Right lobe of liver (tissue), 6 donors: ENCODE measurements at regions not wholly inside any gene's neighbourhood (a gene's known extent, or its start where the extent isn't known, plus 50 kb on each side); places are given as distances from the start of the nearest gene placed in this dataset.

Source experiments
- ATAC-seq, 4 donors: fragments of 200-7000 bp; cut with Tn5 transposase; one replicate each; pipeline ENCODE4 v1.9.1; 2020; ENCODE audit warnings: mild to moderate bottlenecking in 4 of 4, moderate library complexity in 4 of 4
- DNase-seq, 3 donors: peaks; one replicate each; pipeline ENCODE4 v3.0.0-alpha.2; 2020
- H3K27ac ChIP-seq, 3 donors: fragments of 200-600 bp; one replicate each; pipeline ENCODE4 v1.8.0; 2022
- H3K27me3 ChIP-seq, 2 donors: fragments of 200-600 bp; one replicate each; pipeline ENCODE4 v1.8.0; 2022
- H3K36me3 ChIP-seq, 4 donors: fragments of 200-600 bp; sonication (generic) in 1 of 4; one replicate each; pipeline versions ENCODE4 v1.5.1 to v1.8.0; 2017 to 2022; ENCODE audit warnings: control low read depth in 1 of 4
- H3K4me1 ChIP-seq, 4 donors: fragments of 200-600 bp; sonication (generic) in 1 of 4; one replicate each; pipeline versions ENCODE4 v1.5.1 to v1.8.0; 2017 to 2022; ENCODE audit warnings: control low read depth in 1 of 4
- H3K4me3 ChIP-seq, 3 donors: fragments of 200-600 bp; one replicate each; pipeline ENCODE4 v1.8.0; 2022
- H3K9me3 ChIP-seq, 4 donors: fragments of 200-600 bp; sonication (generic) in 1 of 4; one replicate each; pipeline versions ENCODE4 v1.5.1 to v1.8.0; 2017 to 2022; ENCODE audit warnings: control low read depth in 1 of 4
- CTCF ChIP-seq, 4 donors: fragments of 200-600 bp in 3 of 4; fragments of 450-650 bp in 1 of 4; IDR thresholded peaks; one replicate each; pipeline versions ENCODE4 v1.5.1 to v1.8.0; 2016 to 2022; ENCODE audit warnings: antibody characterized with exemption in 4 of 4, mild to moderate bottlenecking in 2 of 4
- POLR2A ChIP-seq: fragments of 450-650 bp; IDR thresholded peaks from one replicate; pipeline ENCODE4 v1.6.1; 2017; ENCODE audit warnings: antibody characterized with exemption, mild to moderate bottlenecking
- WGBS: methylation state at CpG from one replicate; pipeline ENCODE4 v1.1.6; 2018; ENCODE audit warnings: low coverage, low lambda C conversion rate; ENCODE audit not compliant: insufficient coverage; ENCODE audit errors: missing lambda C conversion rate; 5-methylcytosine and 5-hydroxymethylcytosine counted together
- intact Hi-C, 2 donors: fragments of 100-400 bp; cut with DNase I; formaldehyde crosslinking; loops; one replicate each; pipeline versions ENCODE4 v1.11.2 to v1.14.1; 2022
- donor health status: DM: no; HTN: yes; CAD: no.
- donor health status: DM: no; HTN: no; CAD: no.
- donor health status: DM: no; HTN: no; CAD: no.
- donor health status: DM: no; HTN: yes; CAD: no.
- donor health status: DM: no; HTN: yes; CAD: no.

- Histone ChIP-seq H3K4me1 (no peaks in the 10 kb centered on the region), H3K4me3 (no peak overlapping the region), H3K9me3 (no peaks in the 10 kb centered on the region), H3K27ac (no peak overlapping the region), H3K36me3 (no peaks in the 10 kb centered on the region), H3K27me3 (no peaks in the 10 kb centered on the region)
- no peak for TF ChIP-seq POLR2A
- no peak for TF ChIP-seq CTCF (IDR thresholded peaks at IDR 0.05)
- 66% methylated on average over 2 of the region's 5 CpGs for WGBS
- ATAC-seq, result no peak
- intact Hi-C loops, result no loop called here
- no peak for DNase-seq
Measured at GRCh38 chr10:55263327-55263726, 462.3 kb upstream of the PCDH15 start.

GRCh38 chr10:55242544-55242943 is 441.5 kb upstream of the PCDH15 start:
- Histone ChIP-seq H3K9me3 (no peaks in the 10 kb centered on the region), H3K36me3 (no peaks in the 10 kb centered on the region), H3K4me3 (no peak overlapping the region), H3K27me3 (no peaks in the 10 kb centered on the region), H3K27ac (no peak overlapping the region), H3K4me1 (no peaks in the 10 kb centered on the region)
- DNase-seq (no peak), ATAC-seq (no peak)
- 39% methylated on average over 6 of the region's 6 CpGs for WGBS
- TF ChIP-seq CTCF (IDR thresholded peaks at IDR 0.05) (no peak), POLR2A (no peak)
- intact Hi-C loops, result no loop called here

GRCh38 chr10:55237462-55237861 is 436.4 kb upstream of the PCDH15 start:
- Histone ChIP-seq H3K4me3 (no peak overlapping the region), H3K27ac (no peak overlapping the region), H3K27me3 (peaks cover 0 to 8% of the 10 kb centered on the region in 2 donors), H3K4me1 (no peaks in the 10 kb centered on the region), H3K36me3 (no peaks in the 10 kb centered on the region), H3K9me3 (no peaks in the 10 kb centered on the region)
- TF ChIP-seq CTCF (IDR thresholded peaks at IDR 0.05), result no peak
- TF ChIP-seq POLR2A, result no peak
- DNase-seq (no peak), ATAC-seq (no peak)
- intact Hi-C loops, result no loop called here

GRCh38 chr10:55233505-55233904 is 432.5 kb upstream of the PCDH15 start:
- peaks cover 0 to 8% of the 10 kb centered on the region in 2 donors for H3K27me3 ChIP-seq
- no peaks in the 10 kb centered on the region for H3K4me1 ChIP-seq
- H3K4me3 ChIP-seq, result peak overlapping the region in 2 of 3 donors; percentile 19 to 35
- H3K36me3 ChIP-seq, result no peaks in the 10 kb centered on the region
- intact Hi-C loops, result no loop called here
- ATAC-seq (no peak), DNase-seq (no peak)
- TF ChIP-seq POLR2A, result no peak
- TF ChIP-seq CTCF (IDR thresholded peaks at IDR 0.05), result no peak
- H3K9me3 ChIP-seq, result no peaks in the 10 kb centered on the region
- H3K27ac ChIP-seq, result no peak overlapping the region

GRCh38 chr10:55233090-55233489 is 432.1 kb upstream of the PCDH15 start:
- TF ChIP-seq CTCF (IDR thresholded peaks at IDR 0.05) (no peak), POLR2A (no peak)
- ATAC-seq, result peak in 1 of 4 donors; percentile 53
- 28% methylated on average over 3 of the region's 3 CpGs for whole genome bisulfite sequencing
- H3K36me3 ChIP-seq, result no peaks in the 10 kb centered on the region
- no peaks in the 10 kb centered on the region for H3K4me1 ChIP-seq
- intact Hi-C loops, result no loop called here
- H3K27me3 ChIP-seq, result peaks cover 0 to 8% of the 10 kb centered on the region in 2 donors
- no peak for DNase-seq
- peak overlapping the region in 2 of 3 donors; percentile 19 to 35 for H3K4me3 ChIP-seq
- H3K9me3 ChIP-seq, result no peaks in the 10 kb centered on the region
- no peak overlapping the region for H3K27ac ChIP-seq
